ENCODE measurements at regions not wholly inside any gene's neighbourhood (a gene's known extent, or its start where the extent isn't known, plus 50 kb on each side); places are given as distances from the start of the nearest gene placed in this dataset.
"Not testable (repeated sequence)": the region's sequence is repeated elsewhere in the genome, so short reads cannot be mapped to it uniquely, and the experiment has no call there.

DNA sequence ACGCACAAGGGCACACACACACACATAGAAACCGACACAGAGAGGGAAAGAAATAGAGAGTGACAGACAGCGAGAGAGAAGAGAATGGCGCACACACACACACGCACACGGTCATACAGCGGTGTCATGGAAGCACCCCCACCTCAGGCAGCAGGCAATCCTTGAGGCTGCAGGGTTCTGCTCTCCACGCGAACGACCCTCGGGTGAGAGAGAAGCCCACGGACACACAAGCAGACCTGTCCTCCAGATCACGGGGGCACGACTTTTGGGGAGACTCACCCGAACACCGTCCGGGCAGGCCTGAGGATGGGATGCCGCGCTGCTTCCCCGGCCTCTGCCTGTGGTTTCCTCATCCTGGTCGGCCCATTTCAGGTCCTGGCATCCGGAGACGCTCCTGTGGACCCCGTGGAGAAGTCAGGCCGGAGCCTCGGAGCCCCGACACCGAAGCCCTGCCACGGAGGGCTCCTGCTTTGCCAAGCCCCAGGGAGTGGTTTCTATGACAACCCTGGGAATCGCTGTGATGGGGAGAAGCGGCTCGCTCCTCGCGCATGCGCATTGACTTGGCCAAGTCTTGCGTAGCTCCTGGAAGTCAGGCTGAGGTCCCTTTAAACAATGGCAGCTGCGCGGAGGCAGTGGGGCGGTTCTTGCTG lies 118.2 kb upstream of the KCNJ18 start:
- TF ChIP-seq, protein P1, sequence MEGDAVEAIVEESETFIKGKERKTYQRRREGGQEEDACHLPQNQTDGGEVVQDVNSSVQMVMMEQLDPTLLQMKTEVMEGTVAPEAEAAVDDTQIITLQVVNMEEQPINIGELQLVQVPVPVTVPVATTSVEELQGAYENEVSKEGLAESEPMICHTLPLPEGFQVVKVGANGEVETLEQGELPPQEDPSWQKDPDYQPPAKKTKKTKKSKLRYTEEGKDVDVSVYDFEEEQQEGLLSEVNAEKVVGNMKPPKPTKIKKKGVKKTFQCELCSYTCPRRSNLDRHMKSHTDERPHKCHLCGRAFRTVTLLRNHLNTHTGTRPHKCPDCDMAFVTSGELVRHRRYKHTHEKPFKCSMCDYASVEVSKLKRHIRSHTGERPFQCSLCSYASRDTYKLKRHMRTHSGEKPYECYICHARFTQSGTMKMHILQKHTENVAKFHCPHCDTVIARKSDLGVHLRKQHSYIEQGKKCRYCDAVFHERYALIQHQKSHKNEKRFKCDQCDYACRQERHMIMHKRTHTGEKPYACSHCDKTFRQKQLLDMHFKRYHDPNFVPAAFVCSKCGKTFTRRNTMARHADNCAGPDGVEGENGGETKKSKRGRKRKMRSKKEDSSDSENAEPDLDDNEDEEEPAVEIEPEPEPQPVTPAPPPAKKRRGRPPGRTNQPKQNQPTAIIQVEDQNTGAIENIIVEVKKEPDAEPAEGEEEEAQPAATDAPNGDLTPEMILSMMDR (IDR thresholded peaks at IDR 0.05) = no peak
- Histone ChIP-seq H3K4me1 (no peaks in the 10 kb centered on the region), H3K27ac (no peak overlapping the region), H3K9me3 (peaks cover 0 to 10% (median 0%) of the 10 kb centered on the region in 11 donors), H3K27me3 (no peaks in the 10 kb centered on the region), H3K36me3 (no peaks in the 10 kb centered on the region), H3K4me3 (peak overlapping the region; percentile 3 to 65 (median 54))
- WGBS, 2 donors = 30 to 34% methylated on average over 36 of the region's 39 CpGs
- intact Hi-C loops (cut with DNase I) = no loop called here
- ATAC-seq (peak; percentile 88 to 97 (median 92)), DNase-seq (peak; percentile 70 to 85)

DNA sequence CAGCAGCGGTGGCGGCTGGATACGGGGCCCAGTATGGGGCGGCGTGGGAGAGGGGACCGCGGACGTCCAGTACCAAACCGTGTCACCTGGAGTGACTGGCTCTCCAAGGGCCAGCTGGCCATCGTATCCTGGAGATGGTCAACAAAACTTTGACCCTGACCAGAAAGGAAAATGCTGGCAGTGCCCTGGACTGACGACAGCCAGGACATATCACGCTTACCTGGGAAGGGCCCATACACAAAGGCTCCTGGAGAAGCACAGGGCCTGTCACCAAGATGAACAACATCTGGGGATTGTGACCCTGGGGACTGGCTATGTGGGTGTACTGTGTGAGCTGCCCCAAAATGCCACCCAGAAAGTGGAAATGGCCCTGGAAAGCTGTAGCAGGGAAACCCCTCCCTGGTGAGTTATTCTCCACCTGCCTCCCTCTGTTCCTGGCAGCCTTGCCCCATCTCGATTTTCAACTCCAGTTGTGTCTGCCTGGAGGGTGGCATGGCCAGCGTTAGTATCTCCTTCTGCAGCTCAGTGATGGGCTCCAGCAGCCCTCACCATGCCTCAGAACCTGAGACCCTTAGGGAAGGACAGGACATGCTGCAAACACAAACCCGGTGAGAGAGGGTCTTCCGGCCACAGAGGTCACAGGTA lies 117.6 kb upstream of the KCNJ18 start:
- H3K27me3 ChIP-seq; H3K36me3 ChIP-seq; DNase-seq; intact Hi-C loops (cut with DNase I); H3K9me3 ChIP-seq; H3K27ac ChIP-seq; H3K4me1 ChIP-seq: not testable (repeated sequence)
- H3K4me3 ChIP-seq = peak overlapping the region in 9 of 10 donors; percentile 22 to 65 (median 59)
- 71 to 72% methylated on average over 8 of the region's 16 CpGs for WGBS, 2 donors
- peak in 7 of 8 donors; percentile 19 to 56 (median 31) for ATAC-seq

DNA sequence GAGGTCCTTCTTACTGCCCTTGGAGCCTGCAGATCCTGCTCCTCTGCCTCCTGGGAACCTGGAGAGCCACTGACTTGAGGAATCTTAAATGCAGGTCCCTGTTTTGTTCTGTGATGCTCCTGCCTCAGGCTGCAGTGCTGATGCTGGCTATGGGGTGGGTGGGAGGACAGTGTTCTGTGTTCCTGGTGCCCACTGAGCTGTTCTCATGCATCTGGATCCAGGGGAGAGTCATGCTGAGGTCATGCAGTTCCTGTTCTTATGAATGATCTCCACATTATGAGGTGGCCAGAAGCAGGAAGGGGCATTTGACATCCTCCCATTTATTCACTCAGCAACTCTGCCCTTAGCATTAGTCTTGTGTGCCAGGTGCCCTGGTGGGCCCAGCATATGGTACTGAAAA lies 113.5 kb upstream of the KCNJ18 start:
- intact Hi-C loops (cut with DNase I); ATAC-seq; H3K4me3 ChIP-seq; DNase-seq; H3K9me3 ChIP-seq; H3K27me3 ChIP-seq; H3K27ac ChIP-seq; H3K4me1 ChIP-seq; H3K36me3 ChIP-seq: not testable (repeated sequence)

DNA sequence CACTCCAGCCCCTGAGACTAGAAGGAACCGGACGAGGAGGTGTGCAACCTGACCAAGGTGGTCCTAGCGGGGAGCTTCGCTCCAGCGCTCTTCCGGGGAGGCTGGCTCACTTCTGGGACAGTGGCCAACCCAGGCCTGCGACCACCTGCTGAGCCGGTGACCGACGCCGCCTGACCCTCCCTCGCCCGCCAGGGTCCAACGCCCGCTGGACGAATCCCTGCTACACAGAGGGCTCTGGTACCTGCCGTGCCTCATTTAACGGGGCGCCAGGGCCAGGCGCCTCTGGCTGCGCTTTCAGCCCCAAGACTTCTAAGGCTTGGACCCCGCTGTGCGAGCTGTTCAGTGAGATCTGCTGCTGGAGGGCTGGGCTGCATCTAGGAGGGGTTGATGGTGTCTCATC lies 99.5 kb upstream of the KCNJ18 start:
- intact Hi-C loops (cut with DNase I) = no loop called here
- no peak overlapping the region for H3K4me3 ChIP-seq
- no peak overlapping the region for H3K27ac ChIP-seq
- peaks cover 0 to 29% (median 0%) of the 10 kb centered on the region in 7 donors for H3K27me3 ChIP-seq
- no peaks in the 10 kb centered on the region for H3K36me3 ChIP-seq
- TF ChIP-seq, protein P1 (IDR thresholded peaks at IDR 0.05) = no peak
- ATAC-seq (no peak), DNase-seq (no peak)
- WGBS, 2 donors = 91 to 95% methylated on average over 23 of the region's 23 CpGs
- no peaks in the 10 kb centered on the region for H3K4me1 ChIP-seq
- peaks cover 0 to 6% (median 0%) of the 10 kb centered on the region in 11 donors for H3K9me3 ChIP-seq

DNA sequence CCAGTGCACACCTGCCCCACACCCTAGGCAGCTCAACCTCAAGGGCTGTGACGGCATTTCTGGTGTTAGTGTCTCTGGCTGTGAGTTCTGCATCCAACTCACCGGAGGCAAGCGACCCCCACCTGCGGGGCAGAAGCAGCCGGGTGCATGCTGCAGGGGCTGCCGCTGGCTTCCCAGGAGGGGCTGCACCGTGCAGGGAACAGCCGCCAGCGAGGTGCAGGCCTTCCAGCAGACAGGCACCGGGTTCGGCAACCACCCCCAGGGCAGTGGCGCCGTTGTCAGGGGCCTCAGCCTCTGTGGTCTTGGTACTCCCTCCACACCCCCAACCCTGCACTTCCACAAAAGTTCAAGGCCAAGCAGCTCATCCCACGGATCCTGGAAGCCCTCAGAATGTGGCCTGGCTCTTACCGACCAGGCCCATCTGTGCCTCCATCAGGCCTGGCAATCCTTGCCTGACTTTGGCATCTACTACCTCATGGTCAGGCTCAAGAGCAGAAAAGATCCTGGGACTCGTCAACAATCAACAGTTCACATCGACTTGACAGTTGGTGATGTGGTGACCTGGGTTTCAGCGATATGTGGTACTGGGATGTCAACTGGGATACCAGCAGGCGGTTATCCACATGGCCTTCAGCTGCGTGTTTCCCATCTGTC lies 98.7 kb upstream of the KCNJ18 start:
- ATAC-seq; H3K4me3 ChIP-seq; H3K9me3 ChIP-seq; H3K27ac ChIP-seq; H3K36me3 ChIP-seq; intact Hi-C loops (cut with DNase I); H3K4me1 ChIP-seq; DNase-seq: not testable (repeated sequence)
- WGBS, 2 donors = 85 to 87% methylated on average over 20 of the region's 20 CpGs
- peaks cover 0 to 31% (median 0%) of the 10 kb centered on the region in 7 donors for H3K27me3 ChIP-seq
